ENCODE measurements at regions not wholly inside any gene's neighbourhood (a gene's known extent, or its start where the extent isn't known, plus 50 kb on each side); places are given as distances from the start of the nearest gene placed in this dataset.

DNA sequence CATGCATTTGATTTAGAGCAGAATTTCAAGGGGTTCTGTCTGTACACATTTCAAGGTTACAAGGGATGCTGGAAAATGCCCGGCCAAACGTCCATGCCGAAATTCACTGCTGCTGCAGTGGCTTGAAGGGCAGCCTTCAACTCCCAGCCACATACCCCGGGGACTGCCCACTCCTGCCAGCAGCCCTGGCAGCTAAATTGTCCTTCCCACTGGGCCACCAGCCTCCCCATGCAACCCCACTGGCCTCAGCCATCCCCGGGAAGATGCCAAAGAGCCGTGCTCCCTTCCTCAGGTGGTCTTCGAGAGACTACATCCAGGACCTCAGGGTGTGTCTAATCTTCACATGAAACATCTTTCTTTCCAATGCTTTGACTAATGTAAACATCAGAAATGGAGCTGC, 478.7 kb upstream of the MYT1L start:
- 77 to 94% methylated on average over 3 to 6 of the region's 7 CpGs for WGBS, 2 donors
- Histone ChIP-seq H3K4me1 (no peaks in the 10 kb centered on the region), H3K27me3 (no peaks in the 10 kb centered on the region), H3K4me3 (replicated peaks in 1 of 3) (no peak overlapping the region), H3K36me3 (no peaks in the 10 kb centered on the region), H3K27ac (no peak overlapping the region), H3K9me3 (no peaks in the 10 kb centered on the region)
- TF ChIP-seq, protein P1, sequence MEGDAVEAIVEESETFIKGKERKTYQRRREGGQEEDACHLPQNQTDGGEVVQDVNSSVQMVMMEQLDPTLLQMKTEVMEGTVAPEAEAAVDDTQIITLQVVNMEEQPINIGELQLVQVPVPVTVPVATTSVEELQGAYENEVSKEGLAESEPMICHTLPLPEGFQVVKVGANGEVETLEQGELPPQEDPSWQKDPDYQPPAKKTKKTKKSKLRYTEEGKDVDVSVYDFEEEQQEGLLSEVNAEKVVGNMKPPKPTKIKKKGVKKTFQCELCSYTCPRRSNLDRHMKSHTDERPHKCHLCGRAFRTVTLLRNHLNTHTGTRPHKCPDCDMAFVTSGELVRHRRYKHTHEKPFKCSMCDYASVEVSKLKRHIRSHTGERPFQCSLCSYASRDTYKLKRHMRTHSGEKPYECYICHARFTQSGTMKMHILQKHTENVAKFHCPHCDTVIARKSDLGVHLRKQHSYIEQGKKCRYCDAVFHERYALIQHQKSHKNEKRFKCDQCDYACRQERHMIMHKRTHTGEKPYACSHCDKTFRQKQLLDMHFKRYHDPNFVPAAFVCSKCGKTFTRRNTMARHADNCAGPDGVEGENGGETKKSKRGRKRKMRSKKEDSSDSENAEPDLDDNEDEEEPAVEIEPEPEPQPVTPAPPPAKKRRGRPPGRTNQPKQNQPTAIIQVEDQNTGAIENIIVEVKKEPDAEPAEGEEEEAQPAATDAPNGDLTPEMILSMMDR (IDR thresholded peaks at IDR 0.05), result no peak
- no peak for TF ChIP-seq POLR2A (IDR thresholded peaks at IDR 0.05)
- intact Hi-C loops (cut with DNase I), result no loop called here
- no peak for DNase-seq

DNA sequence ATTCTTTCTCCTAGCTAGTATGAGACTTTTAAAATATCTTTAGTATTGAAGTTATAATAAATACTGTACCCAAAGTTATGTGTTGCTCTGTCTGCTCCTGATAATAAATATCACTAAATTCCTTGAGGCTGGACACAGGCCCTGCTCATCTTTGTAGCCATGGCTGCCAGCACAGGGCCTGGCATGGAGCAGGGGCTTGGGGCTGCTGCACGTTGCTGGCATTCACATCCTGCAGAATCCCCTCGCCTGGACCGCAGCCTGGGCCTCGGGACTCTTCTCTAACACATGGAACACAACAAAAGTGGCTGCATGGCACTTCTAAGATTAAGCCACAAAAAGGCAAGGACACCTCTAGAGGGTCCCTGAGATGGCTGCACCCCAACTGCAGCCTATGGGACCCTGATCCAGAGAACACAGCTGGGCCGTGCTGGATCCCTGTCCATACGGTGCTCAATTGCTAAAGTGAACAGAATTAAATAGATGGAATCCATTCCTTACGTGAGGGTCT, 477.5 kb upstream of the MYT1L start:
- H3K4me1 ChIP-seq, result no peaks in the 10 kb centered on the region
- no peak for DNase-seq
- H3K27me3 ChIP-seq, result no peaks in the 10 kb centered on the region
- no peak overlapping the region for H3K27ac ChIP-seq
- no peak for TF ChIP-seq POLR2A (IDR thresholded peaks at IDR 0.05)
- TF ChIP-seq, protein P1 (IDR thresholded peaks at IDR 0.05), result no peak
- no peaks in the 10 kb centered on the region for H3K36me3 ChIP-seq
- no peaks in the 10 kb centered on the region for H3K9me3 ChIP-seq
- 75 to 78% methylated on average over 7 of the region's 7 CpGs for WGBS, 2 donors
- intact Hi-C loops (cut with DNase I), result no loop called here
- H3K4me3 ChIP-seq (replicated peaks in 1 of 3), result no peak overlapping the region

DNA sequence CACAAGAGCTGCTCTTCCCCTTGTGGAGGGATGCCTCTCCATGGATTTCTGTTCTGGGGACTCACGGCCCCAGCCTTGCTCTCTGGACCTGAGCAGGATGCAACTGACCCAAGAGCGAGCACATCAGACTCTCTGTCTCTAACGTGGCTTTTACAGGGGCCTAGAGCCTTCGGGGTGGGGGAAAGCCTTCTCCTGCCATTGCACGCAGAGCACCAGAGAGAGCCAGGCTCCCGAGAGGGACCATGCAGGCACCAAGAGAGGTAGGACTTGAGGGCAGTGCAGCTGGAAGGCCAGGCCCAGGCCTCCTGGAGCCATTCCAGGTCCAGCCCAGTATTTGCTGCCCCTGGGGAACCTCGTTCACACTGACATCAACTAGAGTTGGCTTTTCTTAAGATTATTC, 475.6 kb upstream of the MYT1L start:
- H3K27me3 ChIP-seq, result no peaks in the 10 kb centered on the region
- WGBS, 2 donors, result 80 to 85% methylated on average over 4 to 7 of the region's 7 CpGs
- no peaks in the 10 kb centered on the region for H3K9me3 ChIP-seq
- H3K4me1 ChIP-seq, result no peaks in the 10 kb centered on the region
- H3K27ac ChIP-seq, result no peak overlapping the region
- DNase-seq, result no peak
- H3K4me3 ChIP-seq (replicated peaks in 1 of 3), result no peak overlapping the region
- H3K36me3 ChIP-seq, result no peaks in the 10 kb centered on the region
- TF ChIP-seq, protein P1 (IDR thresholded peaks at IDR 0.05), result no peak
- TF ChIP-seq POLR2A (IDR thresholded peaks at IDR 0.05), result no peak
- intact Hi-C loops (cut with DNase I), result no loop called here

DNA sequence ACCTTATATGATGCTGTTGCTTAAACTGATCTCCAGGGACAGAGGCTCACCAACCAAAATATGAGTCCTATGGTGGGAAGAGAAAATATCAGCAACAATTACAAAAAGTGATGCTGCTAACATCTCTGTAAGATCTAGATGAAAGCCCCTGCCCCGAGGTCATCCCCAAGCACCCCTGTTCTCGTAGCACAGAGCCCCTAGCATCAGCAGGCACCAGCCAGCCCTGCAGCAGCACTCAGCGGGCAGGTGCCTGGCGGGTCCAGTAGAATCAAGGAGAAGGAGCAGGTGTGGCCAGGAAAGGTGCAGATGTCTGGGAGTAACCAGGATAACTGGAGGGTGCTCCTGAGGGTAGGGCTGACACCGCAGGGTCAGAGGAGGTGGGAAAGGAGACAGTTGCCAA, 474.2 kb upstream of the MYT1L start:
- intact Hi-C loops (cut with DNase I), result no loop called here
- no peak for DNase-seq
- no peaks in the 10 kb centered on the region for H3K27me3 ChIP-seq

DNA sequence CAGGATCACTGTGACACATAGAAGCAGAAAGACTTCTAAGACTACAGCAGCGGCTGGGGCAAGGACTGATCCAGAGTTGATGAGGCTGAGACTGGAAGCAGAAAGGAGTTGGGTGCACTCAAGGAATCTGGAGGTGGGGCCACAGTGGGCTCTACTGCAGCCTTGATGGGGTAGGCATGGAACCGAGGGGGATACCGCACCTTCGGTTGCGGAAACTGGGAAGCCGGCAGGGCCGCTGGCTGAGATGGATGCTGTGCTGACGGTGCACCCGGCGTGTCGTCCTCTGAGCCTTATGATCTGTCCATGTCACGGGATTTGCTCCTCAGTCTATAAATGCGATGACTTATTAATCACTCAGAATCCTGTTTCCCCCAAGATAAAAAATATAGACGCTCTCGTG, 473.5 kb upstream of the MYT1L start:
- no peak overlapping the region for H3K4me3 ChIP-seq (replicated peaks in 1 of 3)
- 91 to 93% methylated on average over 15 of the region's 15 CpGs for WGBS, 2 donors
- no peaks in the 10 kb centered on the region for H3K4me1 ChIP-seq
- DNase-seq, result no peak
- H3K36me3 ChIP-seq, result no peaks in the 10 kb centered on the region
- no peaks in the 10 kb centered on the region for H3K27me3 ChIP-seq
- intact Hi-C loops (cut with DNase I), result no loop called here
- no peak overlapping the region for H3K27ac ChIP-seq
- no peak for TF ChIP-seq POLR2A (IDR thresholded peaks at IDR 0.05)
- no peaks in the 10 kb centered on the region for H3K9me3 ChIP-seq

More for the DNA sequence above, 474.2 kb upstream of the MYT1L start:
- H3K27ac ChIP-seq, result no peak overlapping the region
- WGBS, 2 donors, result 66 to 92% methylated on average over 5 of the region's 5 CpGs
- H3K4me3 ChIP-seq (replicated peaks in 1 of 3), result no peak overlapping the region
- no peaks in the 10 kb centered on the region for H3K36me3 ChIP-seq
- H3K4me1 ChIP-seq, result no peaks in the 10 kb centered on the region
- TF ChIP-seq POLR2A (IDR thresholded peaks at IDR 0.05), result no peak
- TF ChIP-seq, protein P1 (IDR thresholded peaks at IDR 0.05), result no peak
- no peaks in the 10 kb centered on the region for H3K9me3 ChIP-seq

DNA sequence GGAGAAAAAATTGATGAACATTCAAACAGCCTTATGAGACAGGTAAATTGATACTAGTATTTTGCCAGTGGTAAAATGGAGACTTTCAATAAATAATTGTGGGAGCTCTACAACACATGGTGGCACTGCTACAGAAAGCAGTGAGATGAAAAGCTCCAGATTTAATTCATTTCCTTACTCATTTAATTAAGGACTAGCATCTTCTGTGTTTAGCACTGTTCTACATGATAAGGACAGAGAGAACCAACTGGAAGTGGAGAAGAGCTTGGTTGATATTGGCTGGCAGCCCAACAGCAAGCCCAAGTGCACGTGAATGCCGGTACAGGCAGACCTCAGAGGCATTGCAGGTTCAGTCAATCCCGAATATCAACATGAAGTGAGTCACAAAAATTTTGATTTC, 470.4 kb upstream of the MYT1L start:
- intact Hi-C loops (cut with DNase I), result no loop called here
- Histone ChIP-seq H3K36me3 (no peaks in the 10 kb centered on the region), H3K9me3 (no peaks in the 10 kb centered on the region), H3K27me3 (no peaks in the 10 kb centered on the region), H3K4me3 (replicated peaks in 1 of 3) (no peak overlapping the region), H3K4me1 (no peaks in the 10 kb centered on the region), H3K27ac (no peak overlapping the region)
- DNase-seq, result no peak
- WGBS, 2 donors, result 83 to 87% methylated on average over 3 of the region's 3 CpGs
- TF ChIP-seq, protein P1 (IDR thresholded peaks at IDR 0.05), result no peak
- TF ChIP-seq POLR2A (IDR thresholded peaks at IDR 0.05), result no peak

All from thyroid gland (tissue), 4 donors.